8988T (cell line): ENCODE measurements at regions not wholly inside any gene's neighbourhood (a gene's known extent, or its start where the extent isn't known, plus 50 kb on each side); places are given as distances from the start of the nearest gene placed in this dataset.

Experiments
- DNase-seq: peaks from one replicate; pipeline ENCODE4 v3.0.0; 2011

GRCh38 chr18:42271647-42272414, 316.8 kb downstream of the PIK3C3 start:
- DNase-seq: no peak

- no peak for DNase-seq
These were observed 319.6 kb downstream of the PIK3C3 start for GRCh38 chr18:42274488-42275137.

GRCh38 chr18:42275138-42275535, 320.1 kb downstream of the PIK3C3 start:
- no peak for DNase-seq

- no peak for DNase-seq
These were observed 321.1 kb downstream of the PIK3C3 start for GRCh38 chr18:42275949-42276730.

- DNase-seq: no peak
These were observed 326.1 kb downstream of the PIK3C3 start for GRCh38 chr18:42281124-42281523.

- no peak for DNase-seq
These were observed 326.8 kb downstream of the PIK3C3 start for GRCh38 chr18:42281851-42282250.

- no peak for DNase-seq
These were observed 332.0 kb downstream of the PIK3C3 start for GRCh38 chr18:42287047-42287446.

GRCh38 chr18:42288129-42288528, 333.1 kb downstream of the PIK3C3 start:
- no peak for DNase-seq

- no peak for DNase-seq
These were observed 334.5 kb downstream of the PIK3C3 start for GRCh38 chr18:42289526-42289925.

- no peak for DNase-seq
These were observed 335.6 kb downstream of the PIK3C3 start for GRCh38 chr18:42290318-42291307.

- no peak for DNase-seq
These were observed 337.6 kb downstream of the PIK3C3 start for GRCh38 chr18:42292654-42293053.

GRCh38 chr18:42296192-42296591, 341.2 kb downstream of the PIK3C3 start:
- DNase-seq: no peak

GRCh38 chr18:42296723-42297122, 341.7 kb downstream of the PIK3C3 start:
- DNase-seq: no peak

GRCh38 chr18:42298759-42299675, 344.0 kb downstream of the PIK3C3 start:
- no peak for DNase-seq

- no peak for DNase-seq
These were observed 351.0 kb downstream of the PIK3C3 start for GRCh38 chr18:42305869-42306593.

GRCh38 chr18:42306594-42306980, 351.6 kb downstream of the PIK3C3 start:
- DNase-seq: no peak

- no peak for DNase-seq
These were observed 355.9 kb downstream of the PIK3C3 start for GRCh38 chr18:42310956-42311355.

- no peak for DNase-seq
These were observed 371.7 kb downstream of the PIK3C3 start for GRCh38 chr18:42326752-42327151.

GRCh38 chr18:42328931-42329330, 373.9 kb downstream of the PIK3C3 start:
- DNase-seq: no peak

- DNase-seq: no peak
These were observed 375.3 kb downstream of the PIK3C3 start for GRCh38 chr18:42330296-42330695.

- DNase-seq: no peak
These were observed 378.5 kb downstream of the PIK3C3 start for GRCh38 chr18:42333558-42333957.
